GM12872 (cell line): ENCODE measurements at regions not wholly inside any gene's neighbourhood (a gene's known extent, or its start where the extent isn't known, plus 50 kb on each side); places are given as distances from the start of the nearest gene placed in this dataset.

Source experiments
- TF ChIP-seq, protein P1 (sequence below): IDR thresholded peaks from 3 replicates; pipeline ENCODE4 v1.5.1; 2011; ENCODE audit warnings: low read depth, mild to moderate bottlenecking, low read length, moderate library complexity; ENCODE audit not compliant: insufficient read depth

DNA sequence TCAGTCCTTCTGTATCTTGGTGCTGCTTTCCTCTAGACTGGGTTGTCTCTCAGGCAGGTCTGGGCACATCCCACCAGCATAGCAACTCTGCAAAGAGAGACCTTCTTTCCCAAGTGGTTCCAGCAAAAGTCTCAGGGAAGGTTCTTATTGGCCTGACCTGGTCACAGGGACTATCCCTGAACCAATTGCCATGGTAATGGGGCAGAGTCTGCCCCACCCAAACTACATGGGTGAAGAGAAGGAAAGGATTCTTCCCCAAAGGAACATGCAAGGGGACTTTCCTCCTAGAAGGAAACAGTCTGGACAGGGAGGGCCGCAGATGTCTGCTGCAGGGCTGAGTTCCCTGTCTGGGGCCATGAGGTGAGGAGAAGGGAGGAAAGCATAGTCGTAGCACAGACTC lies 122.2 kb upstream of the NCOR2 start:
- TF ChIP-seq, protein P1, sequence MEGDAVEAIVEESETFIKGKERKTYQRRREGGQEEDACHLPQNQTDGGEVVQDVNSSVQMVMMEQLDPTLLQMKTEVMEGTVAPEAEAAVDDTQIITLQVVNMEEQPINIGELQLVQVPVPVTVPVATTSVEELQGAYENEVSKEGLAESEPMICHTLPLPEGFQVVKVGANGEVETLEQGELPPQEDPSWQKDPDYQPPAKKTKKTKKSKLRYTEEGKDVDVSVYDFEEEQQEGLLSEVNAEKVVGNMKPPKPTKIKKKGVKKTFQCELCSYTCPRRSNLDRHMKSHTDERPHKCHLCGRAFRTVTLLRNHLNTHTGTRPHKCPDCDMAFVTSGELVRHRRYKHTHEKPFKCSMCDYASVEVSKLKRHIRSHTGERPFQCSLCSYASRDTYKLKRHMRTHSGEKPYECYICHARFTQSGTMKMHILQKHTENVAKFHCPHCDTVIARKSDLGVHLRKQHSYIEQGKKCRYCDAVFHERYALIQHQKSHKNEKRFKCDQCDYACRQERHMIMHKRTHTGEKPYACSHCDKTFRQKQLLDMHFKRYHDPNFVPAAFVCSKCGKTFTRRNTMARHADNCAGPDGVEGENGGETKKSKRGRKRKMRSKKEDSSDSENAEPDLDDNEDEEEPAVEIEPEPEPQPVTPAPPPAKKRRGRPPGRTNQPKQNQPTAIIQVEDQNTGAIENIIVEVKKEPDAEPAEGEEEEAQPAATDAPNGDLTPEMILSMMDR = no peak

DNA sequence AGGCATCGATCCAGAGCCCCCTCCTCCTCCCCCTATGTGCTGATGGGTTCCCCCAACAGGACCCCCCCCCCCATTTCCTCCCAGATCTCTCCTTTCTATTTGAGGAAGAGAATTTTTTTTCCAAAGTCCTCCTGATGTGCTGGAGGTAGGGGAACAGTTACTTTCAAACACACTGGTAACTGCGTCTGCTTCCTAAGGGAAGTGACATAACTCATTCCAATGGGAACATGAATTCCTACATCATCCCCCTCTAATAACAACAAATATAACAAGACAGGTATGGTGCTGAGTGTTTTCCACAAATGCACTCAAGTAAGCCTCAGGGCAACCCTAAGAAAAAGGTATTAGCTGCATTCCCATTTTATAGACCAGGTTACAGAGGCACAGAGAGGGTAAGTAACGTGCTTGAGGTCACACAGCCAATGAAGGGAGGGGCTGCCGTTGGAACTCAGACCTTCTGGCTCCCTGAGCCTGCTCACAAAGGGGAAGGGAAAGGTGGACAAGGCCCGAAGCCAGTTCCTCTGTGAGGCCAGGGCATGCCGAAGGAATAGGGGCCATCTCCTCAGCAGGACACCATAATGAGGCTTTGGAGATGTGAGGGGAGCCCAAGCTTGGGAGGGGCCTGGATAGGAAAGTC lies 121.1 kb upstream of the NCOR2 start:
- TF ChIP-seq, protein P1 = no peak

DNA sequence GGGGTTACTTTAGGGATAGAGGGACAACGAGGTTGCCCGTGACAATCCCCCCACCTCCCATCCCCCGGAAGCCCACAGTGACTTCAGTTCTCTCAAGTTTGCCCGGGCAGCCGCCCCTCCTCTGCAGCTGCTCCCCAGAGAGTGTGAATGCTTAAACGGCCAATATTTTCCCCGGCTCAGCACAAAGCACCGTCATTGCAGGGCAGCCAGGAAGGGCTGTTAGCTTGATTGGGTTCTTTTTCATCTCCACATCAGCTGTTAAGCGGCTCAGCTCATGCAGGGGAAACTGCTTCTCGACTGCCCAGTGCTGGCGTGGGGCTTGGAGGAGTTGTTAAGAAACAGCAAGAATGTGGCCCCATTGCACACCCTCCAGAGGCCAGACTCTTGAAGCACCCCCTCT lies 120.5 kb upstream of the NCOR2 start:
- TF ChIP-seq, protein P1 = no peak

DNA sequence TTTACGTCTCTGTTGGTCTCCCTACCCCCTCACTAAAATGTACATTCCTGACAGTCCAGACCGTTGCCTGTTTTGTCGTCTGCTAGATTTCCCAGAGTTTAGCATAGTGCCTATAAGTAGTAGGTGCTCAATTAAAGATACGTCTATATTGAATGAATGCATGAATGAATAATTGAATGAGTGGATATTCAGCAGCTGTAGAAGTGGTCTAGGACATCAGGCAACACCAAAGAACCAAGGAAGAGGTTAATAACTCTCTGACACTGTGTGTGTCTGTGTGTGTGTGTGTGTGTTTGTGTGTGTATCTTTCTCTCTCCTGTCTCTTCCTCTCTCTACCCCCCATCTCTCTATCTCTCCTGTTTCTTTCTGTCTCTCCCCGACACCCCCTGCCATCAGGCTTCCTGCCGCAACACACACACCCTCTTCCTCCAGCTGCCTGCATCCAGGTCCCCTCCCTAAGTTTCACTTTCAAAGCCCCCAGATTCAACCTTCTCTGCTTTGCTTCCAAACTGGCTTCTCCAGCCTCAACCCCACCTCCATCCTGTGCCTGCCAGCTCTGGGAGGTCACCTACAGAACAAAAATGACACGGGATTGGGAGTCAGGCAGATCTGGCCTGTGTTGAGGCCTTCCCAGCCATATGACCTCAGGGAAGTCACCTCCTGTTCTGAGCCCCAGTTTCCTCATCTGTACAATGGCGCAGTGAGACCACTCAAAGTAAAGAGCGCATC lies 119.9 kb upstream of the NCOR2 start:
- TF ChIP-seq, protein P1 = no peak

DNA sequence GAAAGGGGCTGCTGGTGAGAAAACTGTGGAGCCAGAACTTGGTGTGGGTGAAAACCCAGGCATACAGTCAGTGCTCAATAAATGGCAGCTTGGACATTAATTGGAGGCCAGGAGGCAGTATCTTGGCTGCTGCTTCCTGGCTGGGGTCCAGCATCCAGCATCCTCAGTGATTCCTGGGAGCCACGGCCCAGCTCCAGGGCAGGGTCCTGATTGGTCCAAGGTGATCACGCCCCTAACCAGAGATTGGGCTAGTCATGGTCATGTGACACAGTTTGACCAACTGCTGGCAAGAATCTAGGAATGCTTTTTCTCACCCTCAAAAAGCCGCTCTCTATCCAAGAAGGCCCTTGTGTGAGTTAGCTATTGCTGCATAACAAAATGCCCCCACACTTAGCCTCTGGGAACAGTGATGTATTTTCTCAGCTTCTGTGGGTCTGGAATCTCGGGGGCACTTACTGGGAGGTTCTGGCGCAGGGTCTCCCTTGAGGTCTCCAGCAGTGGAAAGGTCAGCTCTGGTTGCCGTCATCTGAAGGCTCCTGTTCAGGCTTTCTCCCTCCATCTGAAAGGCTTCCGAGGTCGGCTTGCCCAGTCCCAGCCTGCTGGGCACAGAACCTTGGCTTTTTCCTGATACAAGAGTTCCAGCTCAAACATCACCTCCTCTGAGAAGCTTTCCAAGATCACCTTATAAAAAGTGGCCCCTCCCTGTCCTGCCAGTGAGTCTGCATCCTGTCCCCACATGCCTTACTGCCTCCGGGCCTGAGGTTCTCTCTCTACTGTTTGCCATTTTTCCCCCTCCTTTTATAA lies 119.2 kb upstream of the NCOR2 start:
- TF ChIP-seq, protein P1 = no peak

DNA sequence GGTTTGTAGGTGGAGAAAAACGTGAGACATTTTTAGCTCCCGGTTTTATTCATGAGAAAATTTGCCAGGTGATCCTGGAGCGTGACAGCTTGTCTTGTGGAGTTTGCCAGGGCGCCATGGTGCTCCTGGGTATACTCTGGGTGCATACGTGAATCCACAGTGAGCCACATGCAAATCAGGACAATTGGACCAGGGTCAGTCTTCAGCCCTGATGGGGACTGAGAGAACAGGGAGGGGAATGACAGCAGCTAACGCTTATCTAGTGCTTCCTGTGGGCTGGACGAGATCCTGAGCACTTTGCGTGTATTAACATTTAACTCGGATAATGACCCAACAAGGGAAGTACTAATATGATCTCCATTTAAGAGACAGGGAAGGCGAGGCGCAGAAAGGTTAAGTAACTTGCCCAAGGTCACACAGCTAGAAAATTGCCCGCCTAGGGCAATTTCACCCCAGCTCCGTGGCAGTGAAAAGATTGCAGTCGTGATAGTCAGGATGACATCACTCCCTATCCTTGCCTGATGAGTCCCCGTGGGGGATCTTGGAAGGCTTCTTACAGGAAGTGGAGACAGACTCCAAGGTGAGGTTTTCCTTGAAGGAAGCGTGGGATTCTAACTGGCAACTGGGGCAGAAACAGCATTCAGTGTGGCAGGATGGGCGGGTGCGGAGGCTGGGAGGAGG lies 118.4 kb upstream of the NCOR2 start:
- TF ChIP-seq, protein P1 = no peak
